Trophoblast cell (in vitro differentiated cells and primary cell): ENCODE measurements at regions not wholly inside any gene's neighbourhood (a gene's known extent, or its start where the extent isn't known, plus 50 kb on each side); places are given as distances from the start of the nearest gene placed in this dataset.

Source experiments
- DNase-seq, 2 donors: peaks; one replicate each; pipeline ENCODE4 v3.0.0-alpha.2; 2016
- H2AFZ ChIP-seq: 2 replicates; pipeline ENCODE4 v1.6.1; 2013; ENCODE audit warnings: low read length, moderate library complexity, mild to moderate bottlenecking; ENCODE audit not compliant: insufficient read depth, poor library complexity
- H2AK5ac ChIP-seq: 2 replicates; pipeline ENCODE4 v1.6.1; 2013; ENCODE audit warnings: mild to moderate bottlenecking, low read length
- H2BK120ac ChIP-seq: 2 replicates; pipeline ENCODE4 v1.6.1; 2013; ENCODE audit warnings: low read length, mild to moderate bottlenecking, moderate library complexity; ENCODE audit not compliant: insufficient read depth, poor library complexity
- H2BK12ac ChIP-seq: 2 replicates; pipeline ENCODE4 v1.6.1; 2013; ENCODE audit warnings: mild to moderate bottlenecking, low read length, moderate library complexity
- H2BK5ac ChIP-seq: 2 replicates; pipeline ENCODE4 v1.6.1; 2013; ENCODE audit warnings: low read length, low read depth, moderate library complexity, mild to moderate bottlenecking; ENCODE audit not compliant: poor library complexity
- H3K14ac ChIP-seq: 2 replicates; pipeline ENCODE4 v1.6.1; 2013; ENCODE audit warnings: mild to moderate bottlenecking, low read length
- H3K18ac ChIP-seq: 2 replicates; pipeline ENCODE4 v1.6.1; 2013; ENCODE audit warnings: mild to moderate bottlenecking, low read length
- H3K23ac ChIP-seq: 2 replicates; pipeline ENCODE4 v1.6.1; 2013; ENCODE audit warnings: low read length
- H3K27ac ChIP-seq: 2 replicates; pipeline ENCODE4 v1.5.1; 2013; ENCODE audit warnings: low read depth, mild to moderate bottlenecking, inconsistent platforms, low read length, moderate library complexity
- H3K27me3 ChIP-seq: 2 replicates; pipeline ENCODE4 v1.6.1; 2013; ENCODE audit warnings: inconsistent platforms, mild to moderate bottlenecking, low read length, moderate library complexity; ENCODE audit not compliant: insufficient read depth
- H3K36me3 ChIP-seq, 2 experiments: 1 replicate in 1 of 2; 2 replicates in 1 of 2; pipeline ENCODE4 v1.6.1; 2013; ENCODE audit warnings: low read length in 2 of 2, mild to moderate bottlenecking in 2 of 2, moderate library complexity in 1 of 2; ENCODE audit not compliant: insufficient read depth in 2 of 2, control insufficient read depth in 1 of 2
- H3K4ac ChIP-seq: 2 replicates; pipeline ENCODE4 v1.6.1; 2013; ENCODE audit warnings: low read depth, mild to moderate bottlenecking, low read length, moderate library complexity
- H3K4me1 ChIP-seq, 2 experiments: 1 replicate in 1 of 2; 2 replicates in 1 of 2; pipeline ENCODE4 v1.6.1; 2013; ENCODE audit warnings: low read length in 2 of 2, mild to moderate bottlenecking in 2 of 2, moderate library complexity in 1 of 2; ENCODE audit not compliant: insufficient read depth in 2 of 2, control insufficient read depth in 1 of 2
- H3K4me2 ChIP-seq: 2 replicates; pipeline ENCODE4 v1.6.1; 2013; ENCODE audit warnings: inconsistent platforms, mild to moderate bottlenecking, low read length, moderate library complexity
- H3K4me3 ChIP-seq: 2 replicates; pipeline ENCODE4 v1.5.1; 2013; ENCODE audit warnings: mild to moderate bottlenecking, low read depth, low read length, inconsistent platforms
- H3K79me1 ChIP-seq: one replicate; pipeline ENCODE4 v1.6.1; 2013; ENCODE audit warnings: low read length
- H3K79me2 ChIP-seq: 2 replicates; pipeline ENCODE4 v1.6.1; 2013; ENCODE audit warnings: low read length, mild to moderate bottlenecking; ENCODE audit not compliant: control insufficient read depth, insufficient read depth, poor library complexity
- H3K9ac ChIP-seq: 2 replicates; pipeline ENCODE4 v1.6.1; 2013; ENCODE audit warnings: mild to moderate bottlenecking, low read length
- H3K9me3 ChIP-seq: 2 replicates; pipeline ENCODE4 v1.6.1; 2013; ENCODE audit warnings: low read depth, mild to moderate bottlenecking, control low read depth, inconsistent platforms, low read length; ENCODE audit not compliant: insufficient read depth
- H4K12ac ChIP-seq: 2 replicates; pipeline ENCODE4 v1.6.1; 2013; ENCODE audit warnings: low read depth, mild to moderate bottlenecking, low read length, moderate library complexity
- H4K8ac ChIP-seq: 2 replicates; pipeline ENCODE4 v1.6.1; 2013; ENCODE audit warnings: low read depth, mild to moderate bottlenecking, low read length, moderate library complexity
- H4K91ac ChIP-seq: one replicate; pipeline ENCODE4 v1.6.1; 2013; ENCODE audit warnings: low read depth, mild to moderate bottlenecking, low read length, moderate library complexity
- WGBS: extraction: QIAGEN DNeasy Blood & Tissue Kit; methylation state at CpG from one replicate; pipeline ENCODE4 v1.1.7; 2013; ENCODE audit warnings: missing lambda C conversion rate; ENCODE audit not compliant: insufficient read length, insufficient coverage; ENCODE audit errors: extremely low coverage; 5-methylcytosine and 5-hydroxymethylcytosine counted together

- no peaks in the 10 kb centered on the region for H3K79me2 ChIP-seq
- H3K18ac ChIP-seq: no peak overlapping the region
- no peak overlapping the region for H3K23ac ChIP-seq
- no peak overlapping the region for H3K4me3 ChIP-seq
- H3K4ac ChIP-seq: no peak overlapping the region
- no peaks in the 10 kb centered on the region for H3K27me3 ChIP-seq
- no peak overlapping the region for H2BK120ac ChIP-seq
- H4K12ac ChIP-seq: no peak overlapping the region
- no CpG with 5 or more reads among the region's 28 CpGs for WGBS
- peak overlapping the region; percentile 20 for H4K91ac ChIP-seq
- H3K14ac ChIP-seq: no peak overlapping the region
- H4K8ac ChIP-seq: no peak overlapping the region
- H2BK12ac ChIP-seq: peak overlapping the region; percentile 38
- no peak overlapping the region for H2BK5ac ChIP-seq
- peaks cover 4% of the 10 kb centered on the region for H3K79me1 ChIP-seq
- H3K4me1 ChIP-seq: peaks cover 2 to 12% of the 10 kb centered on the region in 2 experiments
- H3K27ac ChIP-seq: no peak overlapping the region
- H3K4me2 ChIP-seq: no peak overlapping the region
- H3K9me3 ChIP-seq: no peaks in the 10 kb centered on the region
- no peak overlapping the region for H2AK5ac ChIP-seq
- H2AFZ ChIP-seq: no peak overlapping the region
- no peaks in the 10 kb centered on the region for H3K36me3 ChIP-seq
- no peak overlapping the region for H3K9ac ChIP-seq
- peak; percentile 39 to 53 for DNase-seq
Observed at GRCh38 chr9:134585746-134586706, 55.6 kb upstream of the COL5A1 start.

- H2BK120ac ChIP-seq: no peak overlapping the region
- no peaks in the 10 kb centered on the region for H3K36me3 ChIP-seq
- H3K14ac ChIP-seq: no peak overlapping the region
- H3K9me3 ChIP-seq: no peaks in the 10 kb centered on the region
- peaks cover 16 to 25% of the 10 kb centered on the region in 2 experiments for H3K4me1 ChIP-seq
- no peak overlapping the region for H2BK12ac ChIP-seq
- no peak overlapping the region for H3K18ac ChIP-seq
- no peak overlapping the region for H4K12ac ChIP-seq
- no peak overlapping the region for H3K23ac ChIP-seq
- no peak overlapping the region for H3K4me2 ChIP-seq
- H3K27ac ChIP-seq: no peak overlapping the region
- no peaks in the 10 kb centered on the region for H3K27me3 ChIP-seq
- H2AK5ac ChIP-seq: no peak overlapping the region
- no peak overlapping the region for H3K9ac ChIP-seq
- no CpG with 5 or more reads among the region's 7 CpGs for WGBS
- no peak for DNase-seq
- no peak overlapping the region for H3K4me3 ChIP-seq
- H3K79me1 ChIP-seq: peaks cover 18% of the 10 kb centered on the region
- no peak overlapping the region for H2BK5ac ChIP-seq
- H3K79me2 ChIP-seq: no peaks in the 10 kb centered on the region
- no peak overlapping the region for H2AFZ ChIP-seq
- H3K4ac ChIP-seq: no peak overlapping the region
- no peak overlapping the region for H4K91ac ChIP-seq
- no peak overlapping the region for H4K8ac ChIP-seq
Observed at GRCh38 chr9:134589748-134590147, 51.9 kb upstream of the COL5A1 start.

- H3K79me1 ChIP-seq: peaks cover 18% of the 10 kb centered on the region
- H3K18ac ChIP-seq: peak overlapping the region; percentile 3
- H3K4me2 ChIP-seq: no peak overlapping the region
- H2AK5ac ChIP-seq: no peak overlapping the region
- DNase-seq: no peak
- H3K27me3 ChIP-seq: no peaks in the 10 kb centered on the region
- no peak overlapping the region for H2AFZ ChIP-seq
- H3K79me2 ChIP-seq: no peaks in the 10 kb centered on the region
- peak overlapping the region; percentile 21 for H4K91ac ChIP-seq
- no peaks in the 10 kb centered on the region for H3K9me3 ChIP-seq
- H3K27ac ChIP-seq: no peak overlapping the region
- H3K36me3 ChIP-seq: no peaks in the 10 kb centered on the region
- H3K23ac ChIP-seq: no peak overlapping the region
- H2BK120ac ChIP-seq: no peak overlapping the region
- H3K4ac ChIP-seq: no peak overlapping the region
- H2BK12ac ChIP-seq: no peak overlapping the region
- no peak overlapping the region for H2BK5ac ChIP-seq
- H3K4me3 ChIP-seq: no peak overlapping the region
- H4K12ac ChIP-seq: no peak overlapping the region
- WGBS: no CpG with 5 or more reads among the region's 19 CpGs
- peak overlapping the region; percentile 46 for H3K14ac ChIP-seq
- no peak overlapping the region for H4K8ac ChIP-seq
- peaks cover 16 to 25% of the 10 kb centered on the region in 2 experiments for H3K4me1 ChIP-seq
- H3K9ac ChIP-seq: no peak overlapping the region
Observed at GRCh38 chr9:134590240-134591081, 51.1 kb upstream of the COL5A1 start.

- Histone ChIP-seq H3K27ac (no peak overlapping the region), H3K4me1 (peaks cover 16 to 20% of the 10 kb centered on the region in 2 experiments), H2AK5ac (peak overlapping the region; percentile 91), H3K9ac (no peak overlapping the region), H2AFZ (no peak overlapping the region), H4K12ac (no peak overlapping the region), H3K27me3 (no peaks in the 10 kb centered on the region), H2BK120ac (peak overlapping the region; percentile 47), H2BK12ac (peak overlapping the region; percentile 72), H3K4ac (peak overlapping the region; percentile 19), H3K79me2 (no peaks in the 10 kb centered on the region), H2BK5ac (no peak overlapping the region), H4K8ac (no peak overlapping the region), H3K14ac (no peak overlapping the region), H4K91ac (peak overlapping the region; percentile 46), H3K23ac (no peak overlapping the region), H3K9me3 (no peaks in the 10 kb centered on the region), H3K79me1 (peaks cover 16% of the 10 kb centered on the region), H3K36me3 (no peaks in the 10 kb centered on the region), H3K4me2 (no peak overlapping the region), H3K4me3 (no peak overlapping the region), H3K18ac (peak overlapping the region; percentile 3)
- no CpG with 5 or more reads among the region's 11 CpGs for WGBS
- no peak for DNase-seq
Observed at GRCh38 chr9:134591082-134591571, 50.5 kb upstream of the COL5A1 start.
